ENCODE measurements at regions not wholly inside any gene's neighbourhood (a gene's known extent, or its start where the extent isn't known, plus 50 kb on each side); places are given as distances from the start of the nearest gene placed in this dataset.

GRCh38 chr20:30168800-30169138 lies 1088.7 kb upstream of the DEFB115 start:
- TF ChIP-seq CTCF (conservative IDR thresholded peaks at IDR 0.05; ENCODE audit: low read length): no peak
- no peak for TF ChIP-seq EZH2phosphoT487 (IDR thresholded peaks at IDR 0.05; ENCODE audit: borderline replicate concordance)
